HUES6 (cell line): ENCODE measurements at regions not wholly inside any gene's neighbourhood (a gene's known extent, or its start where the extent isn't known, plus 50 kb on each side); places are given as distances from the start of the nearest gene placed in this dataset.

ENCODE experiments used
- H3K27ac ChIP-seq: 2 replicates; pipeline ENCODE4 v1.7.0; 2013; ENCODE audit warnings: low read depth, mild to moderate bottlenecking, low read length, inconsistent platforms
- H3K27me3 ChIP-seq: 2 replicates; pipeline ENCODE4 v1.6.1; 2013; ENCODE audit warnings: low read length; ENCODE audit not compliant: control insufficient read depth, insufficient read depth
- H3K36me3 ChIP-seq: 2 replicates; pipeline ENCODE4 v1.6.1; 2013; ENCODE audit warnings: low read length; ENCODE audit not compliant: control insufficient read depth, insufficient read depth
- H3K4me1 ChIP-seq: 2 replicates; pipeline ENCODE4 v1.6.1; 2013; ENCODE audit warnings: low read length; ENCODE audit not compliant: control insufficient read depth, insufficient read depth
- H3K4me3 ChIP-seq: 2 replicates; pipeline ENCODE4 v1.5.1; 2013; ENCODE audit warnings: low read depth, low read length
- H3K9ac ChIP-seq: one replicate; pipeline ENCODE4 v1.6.1; 2013; ENCODE audit warnings: mild to moderate bottlenecking, low read length
- H3K9me3 ChIP-seq: 2 replicates; pipeline ENCODE4 v1.6.1; 2013; ENCODE audit warnings: low read depth, low read length; ENCODE audit not compliant: control insufficient read depth, insufficient read depth

- Histone ChIP-seq H3K9me3 (no peaks in the 10 kb centered on the region), H3K4me3 (no peak overlapping the region), H3K36me3 (no peaks in the 10 kb centered on the region), H3K27ac (no peak overlapping the region), H3K4me1 (no peaks in the 10 kb centered on the region), H3K9ac (no peak overlapping the region), H3K27me3 (no peaks in the 10 kb centered on the region)
Observed at GRCh38 chr13:56773148-56773547, 367.6 kb upstream of the PRR20A start.

DNA sequence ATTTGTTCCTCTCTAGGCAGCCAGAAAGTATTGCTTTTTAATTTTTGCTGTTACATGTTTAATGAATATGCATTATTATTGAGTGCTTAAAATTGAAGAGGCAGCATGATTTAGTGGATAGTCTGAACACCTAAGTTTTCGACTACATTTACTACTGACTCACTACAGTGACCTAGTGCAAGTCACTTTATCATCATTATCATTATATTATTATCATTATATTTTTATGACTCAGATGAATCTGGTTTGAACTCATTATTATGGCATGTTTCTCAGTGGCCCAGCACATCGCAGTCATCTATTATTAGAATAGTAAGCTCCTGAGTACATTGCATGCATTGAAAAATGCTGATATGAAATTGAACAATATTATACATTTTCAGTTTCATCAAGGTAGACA is 351.2 kb upstream of the PRR20A start:
- Histone ChIP-seq H3K4me1 (no peaks in the 10 kb centered on the region), H3K9me3 (no peaks in the 10 kb centered on the region), H3K27me3 (no peaks in the 10 kb centered on the region), H3K4me3 (no peak overlapping the region), H3K9ac (no peak overlapping the region), H3K36me3 (no peaks in the 10 kb centered on the region), H3K27ac (no peak overlapping the region)

DNA sequence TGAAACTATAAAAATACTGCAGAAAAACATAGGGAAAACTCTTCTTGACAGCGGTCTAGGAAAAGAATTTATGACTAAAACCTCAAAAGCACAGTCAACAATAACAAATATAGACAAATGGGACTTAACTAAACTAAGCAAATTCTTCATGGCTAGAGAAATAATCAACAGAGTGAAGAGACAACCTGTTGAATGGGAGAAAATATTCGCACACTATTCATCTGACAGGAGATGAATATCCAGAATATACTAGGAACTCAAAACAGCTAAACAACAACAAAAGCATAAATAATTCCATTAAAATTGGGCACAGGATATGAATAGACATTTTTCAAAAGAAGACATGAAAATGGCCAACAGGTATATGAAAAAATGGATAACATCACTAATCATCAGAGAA is 303.6 kb upstream of the PRR20A start:
- no peak overlapping the region for H3K4me3 ChIP-seq
- no peak overlapping the region for H3K9ac ChIP-seq
- no peaks in the 10 kb centered on the region for H3K4me1 ChIP-seq
- H3K9me3 ChIP-seq = peaks cover 6% of the 10 kb centered on the region; the same call in 1 of the 2 replicates
- H3K27me3 ChIP-seq = no peaks in the 10 kb centered on the region
- H3K36me3 ChIP-seq = no peaks in the 10 kb centered on the region
- no peak overlapping the region for H3K27ac ChIP-seq

- Histone ChIP-seq H3K4me3 (no peak overlapping the region), H3K27ac (no peak overlapping the region), H3K9me3 (no peaks in the 10 kb centered on the region), H3K36me3 (no peaks in the 10 kb centered on the region), H3K27me3 (no peaks in the 10 kb centered on the region), H3K4me1 (no peaks in the 10 kb centered on the region), H3K9ac (no peak overlapping the region)
Observed at GRCh38 chr13:56850852-56851251, 289.9 kb upstream of the PRR20A start.

GRCh38 chr13:56861476-56861875 is 279.2 kb upstream of the PRR20A start:
- Histone ChIP-seq H3K27ac (no peak overlapping the region), H3K9me3 (no peaks in the 10 kb centered on the region), H3K9ac (no peak overlapping the region), H3K4me1 (no peaks in the 10 kb centered on the region), H3K4me3 (no peak overlapping the region), H3K27me3 (no peaks in the 10 kb centered on the region), H3K36me3 (no peaks in the 10 kb centered on the region)

DNA sequence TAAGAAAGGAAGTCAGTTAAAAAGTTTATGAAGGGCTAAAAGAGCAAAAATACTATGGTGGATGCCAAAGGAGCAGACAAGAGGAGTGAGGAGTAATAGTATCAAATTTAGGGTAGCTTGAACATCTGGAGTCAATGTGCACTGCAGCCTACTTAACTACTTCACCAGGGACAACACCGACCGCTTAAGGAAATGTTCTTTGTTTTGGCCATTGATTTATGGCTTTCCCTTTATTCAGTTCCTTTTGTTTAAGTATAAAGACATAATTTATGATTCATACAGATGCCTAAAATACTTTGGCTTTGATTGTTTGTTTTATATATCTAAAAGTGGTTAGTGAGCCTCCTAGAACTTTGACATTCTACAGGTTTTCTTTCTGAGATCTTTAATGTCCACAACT is 276.3 kb upstream of the PRR20A start:
- no peaks in the 10 kb centered on the region for H3K36me3 ChIP-seq
- no peak overlapping the region for H3K4me3 ChIP-seq
- no peak overlapping the region for H3K9ac ChIP-seq
- H3K4me1 ChIP-seq = no peaks in the 10 kb centered on the region
- H3K27me3 ChIP-seq = no peaks in the 10 kb centered on the region
- no peak overlapping the region for H3K27ac ChIP-seq
- H3K9me3 ChIP-seq = no peaks in the 10 kb centered on the region

DNA sequence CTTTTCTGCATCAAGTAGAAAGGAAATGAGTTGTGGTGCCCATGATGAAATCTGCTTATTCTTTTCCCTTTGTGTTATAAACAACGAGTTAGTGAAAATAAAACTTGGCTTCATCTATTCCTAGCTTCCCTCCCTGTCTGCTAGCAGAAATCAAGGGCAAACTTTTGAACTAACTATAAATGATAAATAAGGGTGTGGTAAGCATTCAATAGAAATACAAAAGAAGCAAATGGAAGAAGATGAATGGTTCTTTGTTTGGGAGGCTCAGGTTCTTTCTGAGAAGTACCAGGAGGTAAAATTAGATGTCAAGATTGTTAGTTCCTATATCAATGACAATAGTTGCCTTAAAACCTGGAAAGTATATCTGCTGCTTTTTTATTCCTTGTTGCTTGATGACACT is 275.3 kb upstream of the PRR20A start:
- no peaks in the 10 kb centered on the region for H3K36me3 ChIP-seq
- no peak overlapping the region for H3K9ac ChIP-seq
- H3K4me1 ChIP-seq = no peaks in the 10 kb centered on the region
- H3K4me3 ChIP-seq = no peak overlapping the region
- H3K27ac ChIP-seq = no peak overlapping the region
- no peaks in the 10 kb centered on the region for H3K27me3 ChIP-seq
- H3K9me3 ChIP-seq = no peaks in the 10 kb centered on the region

DNA sequence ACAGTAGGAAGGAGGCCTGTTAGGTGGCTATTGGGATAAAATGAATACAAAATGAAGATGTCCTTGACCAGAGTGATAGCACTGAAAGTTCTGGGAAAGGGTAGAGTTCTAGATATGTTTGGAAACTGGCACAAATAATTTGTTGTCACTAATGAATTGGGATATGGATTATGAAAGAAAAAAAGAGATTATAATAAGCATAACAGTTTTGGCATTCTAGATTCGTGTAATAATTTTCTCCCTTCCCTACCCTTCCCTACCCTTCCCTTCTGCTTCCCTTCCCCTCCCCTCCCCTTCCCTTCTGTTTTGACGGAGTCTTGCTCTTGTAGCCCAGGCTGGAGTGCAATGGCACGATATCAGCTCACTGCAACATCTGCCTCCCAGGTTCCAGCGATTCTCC is 271.0 kb upstream of the PRR20A start:
- H3K9ac ChIP-seq = no peak overlapping the region
- H3K36me3 ChIP-seq = no peaks in the 10 kb centered on the region
- H3K4me1 ChIP-seq = no peaks in the 10 kb centered on the region
- no peak overlapping the region for H3K4me3 ChIP-seq
- H3K27me3 ChIP-seq = no peaks in the 10 kb centered on the region
- H3K27ac ChIP-seq = no peak overlapping the region
- H3K9me3 ChIP-seq = no peaks in the 10 kb centered on the region

GRCh38 chr13:56886398-56886797 is 254.3 kb upstream of the PRR20A start:
- H3K36me3 ChIP-seq = no peaks in the 10 kb centered on the region
- H3K9ac ChIP-seq = no peak overlapping the region
- H3K4me1 ChIP-seq = no peaks in the 10 kb centered on the region
- H3K9me3 ChIP-seq = 0 out of 2 replicates have a peak, but pooled peaks cover 7% of the 10 kb centered on the region
- H3K27me3 ChIP-seq = no peaks in the 10 kb centered on the region
- no peak overlapping the region for H3K27ac ChIP-seq
- H3K4me3 ChIP-seq = no peak overlapping the region

- H3K9ac ChIP-seq = no peak overlapping the region
- no peak overlapping the region for H3K4me3 ChIP-seq
- no peaks in the 10 kb centered on the region for H3K27me3 ChIP-seq
- no peaks in the 10 kb centered on the region for H3K36me3 ChIP-seq
- H3K27ac ChIP-seq = no peak overlapping the region
- no peaks in the 10 kb centered on the region for H3K4me1 ChIP-seq
- H3K9me3 ChIP-seq = no peaks in the 10 kb centered on the region
Observed at GRCh38 chr13:56888455-56888854, 252.3 kb upstream of the PRR20A start.

GRCh38 chr13:56893843-56894242 is 246.9 kb upstream of the PRR20A start:
- Histone ChIP-seq H3K36me3 (no peaks in the 10 kb centered on the region), H3K4me1 (no peaks in the 10 kb centered on the region), H3K9ac (no peak overlapping the region), H3K9me3 (no peaks in the 10 kb centered on the region), H3K27ac (no peak overlapping the region), H3K27me3 (no peaks in the 10 kb centered on the region), H3K4me3 (no peak overlapping the region)
